Activated gamma-delta T cell treated with anti-CD3 and anti-CD28 coated beads, Interleukin-2, amount 50 U/mL, for 16 hours (primary cell): ENCODE measurements at regions not wholly inside any gene's neighbourhood (a gene's known extent, or its start where the extent isn't known, plus 50 kb on each side); places are given as distances from the start of the nearest gene placed in this dataset.
"Not testable (repeated sequence)": the region's sequence is repeated elsewhere in the genome, so short reads cannot be mapped to it uniquely, and the experiment has no call there.

Experiments used
- DNase-seq: peaks from one replicate; pipeline ENCODE4 v3.0.0-alpha.2; 2020; ENCODE audit warnings: low read depth

- no peak for DNase-seq
These were observed 653.9 kb upstream of the USP24 start for GRCh38 chr1:55869065-55869464.

- no peak for DNase-seq
These were observed 652.9 kb upstream of the USP24 start for GRCh38 chr1:55868026-55868425.

- no peak for DNase-seq
These were observed 652.2 kb upstream of the USP24 start for GRCh38 chr1:55867304-55867843.

GRCh38 chr1:55865778-55866177 is 650.6 kb upstream of the USP24 start:
- DNase-seq: not testable (repeated sequence)

- no peak for DNase-seq
These were observed 649.1 kb upstream of the USP24 start for GRCh38 chr1:55864251-55864650.

GRCh38 chr1:55861676-55862340 is 646.6 kb upstream of the USP24 start:
- DNase-seq: no peak

GRCh38 chr1:55860798-55861519 is 645.8 kb upstream of the USP24 start:
- DNase-seq: no peak

GRCh38 chr1:55860326-55860725 is 645.2 kb upstream of the USP24 start:
- DNase-seq: no peak

- no peak for DNase-seq
These were observed 639.7 kb upstream of the USP24 start for GRCh38 chr1:55854911-55855310.

GRCh38 chr1:55848906-55849305 is 633.7 kb upstream of the USP24 start:
- no peak for DNase-seq

GRCh38 chr1:55846051-55846450 is 630.9 kb upstream of the USP24 start:
- no peak for DNase-seq

- no peak for DNase-seq
These were observed 629.2 kb upstream of the USP24 start for GRCh38 chr1:55844322-55844721.

- DNase-seq: no peak
These were observed 624.5 kb upstream of the USP24 start for GRCh38 chr1:55839626-55840025.

- DNase-seq: no peak
These were observed 624.1 kb upstream of the USP24 start for GRCh38 chr1:55839221-55839620.

- DNase-seq: no peak
These were observed 620.9 kb upstream of the USP24 start for GRCh38 chr1:55836086-55836485.

- DNase-seq: no peak
These were observed 618.4 kb upstream of the USP24 start for GRCh38 chr1:55833529-55834091.

- DNase-seq: no peak
These were observed 616.6 kb upstream of the USP24 start for GRCh38 chr1:55831759-55832158.

- no peak for DNase-seq
These were observed 612.9 kb upstream of the USP24 start for GRCh38 chr1:55828044-55828443.

- no peak for DNase-seq
These were observed 612.2 kb upstream of the USP24 start for GRCh38 chr1:55827350-55827749.

GRCh38 chr1:55826381-55827080 is 611.4 kb upstream of the USP24 start:
- no peak for DNase-seq

GRCh38 chr1:55825461-55825860 is 610.3 kb upstream of the USP24 start:
- DNase-seq: no peak

GRCh38 chr1:55824251-55824640 is 609.1 kb upstream of the USP24 start:
- no peak for DNase-seq
